HepG2 (cell line): ENCODE measurements at regions not wholly inside any gene's neighbourhood (a gene's known extent, or its start where the extent isn't known, plus 50 kb on each side); places are given as distances from the start of the nearest gene placed in this dataset.

Source experiments
- BCL6 ChIP-seq: IDR thresholded peaks from 2 replicates; pipeline ENCODE4 v1.6.1; 2016; ENCODE audit warnings: missing genetic modification reagents, missing compliant biosample characterization
- CHD4 ChIP-seq: fragments of 200-600 bp; sonication (generic); IDR thresholded peaks from 2 replicates; pipeline ENCODE4 v1.7.0; 2017; ENCODE audit warnings: mild to moderate bottlenecking, low read length, borderline replicate concordance
- FOXM1 ChIP-seq: sonication (generic); formaldehyde crosslinking; IDR thresholded peaks from 2 replicates; pipeline ENCODE4 v1.5.0; 2020; ENCODE audit warnings: missing genetic modification reagents
- GATAD2A ChIP-seq: IDR thresholded peaks from 2 replicates; pipeline ENCODE4 v1.6.1; 2016
- MNT ChIP-seq: fragments of 450-650 bp; IDR thresholded peaks from 2 replicates; pipeline ENCODE4 v1.6.1; 2016
- MXI1 ChIP-seq: IDR thresholded peaks from 3 replicates; pipeline ENCODE4 v1.6.1; 2012; ENCODE audit warnings: low read depth, low read length, inconsistent platforms, borderline replicate concordance
- NFATC3 ChIP-seq: sonication (generic); formaldehyde crosslinking; IDR thresholded peaks from 2 replicates; pipeline ENCODE4 v1.5.1; 2020; ENCODE audit warnings: mild to moderate bottlenecking, missing genetic modification reagents
- PHF8 ChIP-seq: sonication (generic); formaldehyde crosslinking; IDR thresholded peaks from 2 replicates; pipeline ENCODE4 v1.5.0; 2020; ENCODE audit warnings: missing genetic modification reagents
- SOX13 ChIP-seq, 3 experiments: fragments of 450-650 bp in 1 of 3; sonication (generic) in 1 of 3; formaldehyde crosslinking in 1 of 3; IDR thresholded peaks in 2 of 3; conservative IDR thresholded peaks in 1 of 3; 2 replicates each; pipeline versions ENCODE4 v1.5.0 to v1.6.1; 2016 to 2020; ENCODE audit warnings: antibody characterized with exemption in 1 of 3, mild to moderate bottlenecking in 1 of 3, missing compliant biosample characterization in 1 of 3, missing genetic modification reagents in 1 of 3, moderate library complexity in 1 of 3
- SRY ChIP-seq: sonication (generic); formaldehyde crosslinking; IDR thresholded peaks from 2 replicates; pipeline ENCODE4 v1.8.0; 2022; ENCODE audit warnings: mild to moderate bottlenecking, missing genetic modification reagents
- TBP ChIP-seq: sonication (generic); formaldehyde crosslinking; IDR thresholded peaks from 2 replicates; pipeline ENCODE4 v1.5.0; 2020; ENCODE audit warnings: missing genetic modification reagents
- TBX3 ChIP-seq: fragments of 450-650 bp; IDR thresholded peaks from 2 replicates; pipeline ENCODE4 v1.6.1; 2017; ENCODE audit warnings: antibody characterized with exemption, mild to moderate bottlenecking, inconsistent platforms, borderline replicate concordance
- ZBTB7A ChIP-seq: sonication (generic); formaldehyde crosslinking; IDR thresholded peaks from 2 replicates; pipeline ENCODE4 v1.8.0; 2022; ENCODE audit warnings: mild to moderate bottlenecking, missing genetic modification reagents
- ZNF20 ChIP-seq: sonication (generic); formaldehyde crosslinking; IDR thresholded peaks from 2 replicates; pipeline ENCODE4 v1.4.0; 2020; ENCODE audit warnings: mild to moderate bottlenecking, moderate library complexity, missing genetic modification reagents
- ZNF510 ChIP-seq: sonication (generic); formaldehyde crosslinking; IDR thresholded peaks from 2 replicates; pipeline ENCODE4 v1.4.0; 2020; ENCODE audit warnings: low read depth, mild to moderate bottlenecking, missing genetic modification reagents
- ZNF530 ChIP-seq: sonication (generic); formaldehyde crosslinking; IDR thresholded peaks from 2 replicates; pipeline ENCODE4 v1.5.0; 2020; ENCODE audit warnings: low read depth, mild to moderate bottlenecking, missing genetic modification reagents
- ZNF547 ChIP-seq: sonication (generic); formaldehyde crosslinking; IDR thresholded peaks from 2 replicates; pipeline ENCODE4 v1.5.1; 2020; ENCODE audit warnings: mild to moderate bottlenecking, missing genetic modification reagents
- ZSCAN25 ChIP-seq: sonication (generic); formaldehyde crosslinking; IDR thresholded peaks from 2 replicates; pipeline ENCODE4 v1.8.0; 2022; ENCODE audit warnings: mild to moderate bottlenecking, missing genetic modification reagents
- ZUFSP ChIP-seq: sonication (generic); formaldehyde crosslinking; IDR thresholded peaks from 2 replicates; pipeline ENCODE4 v1.9.0; 2021; ENCODE audit warnings: missing genetic modification reagents, mild to moderate bottlenecking, borderline replicate concordance
- TF ChIP-seq, protein P1 (sequence below): sonication (generic); formaldehyde crosslinking; IDR thresholded peaks from 2 replicates; pipeline ENCODE4 v1.4.0; 2020; ENCODE audit warnings: missing genetic modification reagents
- TF ChIP-seq, protein P2 (sequence below): sonication (generic); formaldehyde crosslinking; IDR thresholded peaks from 2 replicates; pipeline ENCODE4 v1.4.0; 2020; ENCODE audit warnings: missing genetic modification reagents

- TF ChIP-seq SRY (CRISPR knock-in tag) (no peak), ZNF20 (CRISPR knock-in tag) (no peak), MXI1 (no peak), TBP (CRISPR knock-in tag) (no peak), ZNF547 (no peak), NFATC3 (CRISPR knock-in tag) (no peak), ZNF530 (CRISPR knock-in tag) (no peak), ZNF510 (CRISPR knock-in tag) (no peak), MNT (no peak), PHF8 (no peak), TBX3 (peak; percentile 37; the same call in 1 of the 2 replicates), ZBTB7A (CRISPR knock-in tag) (no peak), SOX13 (IDR thresholded peaks at IDR 0.05) (peak; percentile 52; the same call in 1 of the 2 replicates), SOX13 (CRISPR knock-in tag; conservative IDR thresholded peaks at IDR 0.05 in 1 of 2, IDR thresholded peaks at IDR 0.05 in 1 of 2) (peak in 1 of 2 experiments; percentile 91; a peak in 2 of 4 replicates), BCL6 (CRISPR knock-in tag) (peak; percentile 78), GATAD2A (CRISPR knock-in tag) (peak; percentile 48; the same call in 1 of the 2 replicates), ZUFSP (no peak), ZSCAN25 (no peak), CHD4 (no peak), FOXM1 (CRISPR knock-in tag) (no peak)
- TF ChIP-seq, protein P1, sequence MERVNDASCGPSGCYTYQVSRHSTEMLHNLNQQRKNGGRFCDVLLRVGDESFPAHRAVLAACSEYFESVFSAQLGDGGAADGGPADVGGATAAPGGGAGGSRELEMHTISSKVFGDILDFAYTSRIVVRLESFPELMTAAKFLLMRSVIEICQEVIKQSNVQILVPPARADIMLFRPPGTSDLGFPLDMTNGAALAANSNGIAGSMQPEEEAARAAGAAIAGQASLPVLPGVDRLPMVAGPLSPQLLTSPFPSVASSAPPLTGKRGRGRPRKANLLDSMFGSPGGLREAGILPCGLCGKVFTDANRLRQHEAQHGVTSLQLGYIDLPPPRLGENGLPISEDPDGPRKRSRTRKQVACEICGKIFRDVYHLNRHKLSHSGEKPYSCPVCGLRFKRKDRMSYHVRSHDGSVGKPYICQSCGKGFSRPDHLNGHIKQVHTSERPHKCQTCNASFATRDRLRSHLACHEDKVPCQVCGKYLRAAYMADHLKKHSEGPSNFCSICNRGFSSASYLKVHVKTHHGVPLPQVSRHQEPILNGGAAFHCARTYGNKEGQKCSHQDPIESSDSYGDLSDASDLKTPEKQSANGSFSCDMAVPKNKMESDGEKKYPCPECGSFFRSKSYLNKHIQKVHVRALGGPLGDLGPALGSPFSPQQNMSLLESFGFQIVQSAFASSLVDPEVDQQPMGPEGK (CRISPR knock-in tag): peak; percentile 69; the same call in 1 of the 2 replicates
- TF ChIP-seq, protein P2, sequence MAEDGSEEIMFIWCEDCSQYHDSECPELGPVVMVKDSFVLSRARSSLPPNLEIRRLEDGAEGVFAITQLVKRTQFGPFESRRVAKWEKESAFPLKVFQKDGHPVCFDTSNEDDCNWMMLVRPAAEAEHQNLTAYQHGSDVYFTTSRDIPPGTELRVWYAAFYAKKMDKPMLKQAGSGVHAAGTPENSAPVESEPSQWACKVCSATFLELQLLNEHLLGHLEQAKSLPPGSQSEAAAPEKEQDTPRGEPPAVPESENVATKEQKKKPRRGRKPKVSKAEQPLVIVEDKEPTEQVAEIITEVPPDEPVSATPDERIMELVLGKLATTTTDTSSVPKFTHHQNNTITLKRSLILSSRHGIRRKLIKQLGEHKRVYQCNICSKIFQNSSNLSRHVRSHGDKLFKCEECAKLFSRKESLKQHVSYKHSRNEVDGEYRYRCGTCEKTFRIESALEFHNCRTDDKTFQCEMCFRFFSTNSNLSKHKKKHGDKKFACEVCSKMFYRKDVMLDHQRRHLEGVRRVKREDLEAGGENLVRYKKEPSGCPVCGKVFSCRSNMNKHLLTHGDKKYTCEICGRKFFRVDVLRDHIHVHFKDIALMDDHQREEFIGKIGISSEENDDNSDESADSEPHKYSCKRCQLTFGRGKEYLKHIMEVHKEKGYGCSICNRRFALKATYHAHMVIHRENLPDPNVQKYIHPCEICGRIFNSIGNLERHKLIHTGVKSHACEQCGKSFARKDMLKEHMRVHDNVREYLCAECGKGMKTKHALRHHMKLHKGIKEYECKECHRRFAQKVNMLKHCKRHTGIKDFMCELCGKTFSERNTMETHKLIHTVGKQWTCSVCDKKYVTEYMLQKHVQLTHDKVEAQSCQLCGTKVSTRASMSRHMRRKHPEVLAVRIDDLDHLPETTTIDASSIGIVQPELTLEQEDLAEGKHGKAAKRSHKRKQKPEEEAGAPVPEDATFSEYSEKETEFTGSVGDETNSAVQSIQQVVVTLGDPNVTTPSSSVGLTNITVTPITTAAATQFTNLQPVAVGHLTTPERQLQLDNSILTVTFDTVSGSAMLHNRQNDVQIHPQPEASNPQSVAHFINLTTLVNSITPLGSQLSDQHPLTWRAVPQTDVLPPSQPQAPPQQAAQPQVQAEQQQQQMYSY: no peak
These were observed 110.8 kb upstream of the EEA1 start (continued) for GRCh38 chr12:93039930-93040329.
